Nucleus accumbens (tissue), 56 donors: ENCODE measurements at regions not wholly inside any gene's neighbourhood (a gene's known extent, or its start where the extent isn't known, plus 50 kb on each side); places are given as distances from the start of the nearest gene placed in this dataset.
"Not testable (repeated sequence)": the region's sequence is repeated elsewhere in the genome, so short reads cannot be mapped to it uniquely, and the experiment has no call there.

Experiments
- DNase-seq, 56 donors: peaks; one replicate each; lab custom pipeline; 2025; lab: John Stamatoyannopoulos, UW

- DNase-seq, result no peak
These were observed 121.9 kb downstream of the FGF18 start for GRCh38 chr5:171541341-171541776.

DNA sequence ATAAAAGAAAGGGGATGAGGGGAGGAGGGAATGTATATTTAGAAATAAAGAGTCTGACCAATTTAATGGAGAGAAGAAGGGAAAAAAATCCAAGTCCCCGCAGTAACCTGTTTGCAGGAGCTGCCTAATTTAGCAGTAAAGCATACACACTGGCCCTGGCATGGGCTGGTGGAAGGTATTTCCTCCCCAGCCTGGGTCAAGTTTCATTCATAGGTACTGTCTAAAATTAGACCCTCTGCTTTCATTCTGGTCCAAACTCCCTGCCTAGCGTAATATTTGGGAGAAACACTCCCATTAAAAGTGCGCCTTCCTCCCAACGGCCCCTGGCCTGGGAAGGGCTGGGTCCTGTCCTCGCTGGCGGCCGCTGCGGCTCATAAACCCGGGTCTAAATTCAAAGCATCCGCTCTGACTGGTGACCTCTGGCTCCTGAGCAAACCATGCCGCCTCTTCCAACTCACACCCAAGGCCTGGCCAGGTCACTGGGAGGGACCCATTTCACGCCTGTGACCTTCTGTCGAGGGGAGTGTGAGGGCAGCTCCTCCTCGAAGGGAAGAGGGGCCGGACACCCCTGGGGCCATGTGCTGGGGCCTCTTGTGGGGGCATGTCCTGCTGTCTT lies 123.2 kb downstream of the FGF18 start:
- no peak for DNase-seq

DNA sequence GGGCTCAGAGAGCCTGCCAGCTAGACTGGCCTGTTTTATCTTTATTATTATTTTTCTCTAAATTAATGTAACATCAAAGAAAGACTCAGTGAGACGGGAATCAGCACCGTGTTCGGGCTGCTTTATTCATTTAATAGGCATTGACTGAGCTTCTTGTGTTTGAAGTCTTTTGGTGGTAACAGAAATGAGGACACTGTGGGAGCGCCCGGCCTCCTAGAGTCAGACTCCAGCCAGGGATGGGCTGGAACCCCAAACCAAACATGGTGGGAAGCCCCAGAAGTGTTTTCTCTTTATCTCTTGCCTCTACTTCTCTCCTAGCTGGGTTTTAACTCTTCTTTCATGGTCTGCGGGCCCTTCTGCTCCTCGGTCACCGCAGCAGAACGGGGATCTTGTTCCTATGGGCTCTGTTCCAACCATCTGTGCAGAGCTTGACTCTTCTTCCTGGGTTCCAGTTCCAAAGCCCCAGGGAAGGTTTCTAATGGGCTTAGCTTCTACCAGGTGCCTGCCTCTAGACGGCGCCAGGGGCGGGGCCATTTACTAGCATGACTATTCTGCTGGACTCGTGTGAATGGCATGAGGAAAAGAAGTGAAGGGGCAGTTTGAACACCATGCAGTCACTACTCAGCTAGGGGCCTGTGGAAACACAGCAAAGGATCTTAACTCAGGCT lies 123.8 kb downstream of the FGF18 start:
- no peak for DNase-seq

DNA sequence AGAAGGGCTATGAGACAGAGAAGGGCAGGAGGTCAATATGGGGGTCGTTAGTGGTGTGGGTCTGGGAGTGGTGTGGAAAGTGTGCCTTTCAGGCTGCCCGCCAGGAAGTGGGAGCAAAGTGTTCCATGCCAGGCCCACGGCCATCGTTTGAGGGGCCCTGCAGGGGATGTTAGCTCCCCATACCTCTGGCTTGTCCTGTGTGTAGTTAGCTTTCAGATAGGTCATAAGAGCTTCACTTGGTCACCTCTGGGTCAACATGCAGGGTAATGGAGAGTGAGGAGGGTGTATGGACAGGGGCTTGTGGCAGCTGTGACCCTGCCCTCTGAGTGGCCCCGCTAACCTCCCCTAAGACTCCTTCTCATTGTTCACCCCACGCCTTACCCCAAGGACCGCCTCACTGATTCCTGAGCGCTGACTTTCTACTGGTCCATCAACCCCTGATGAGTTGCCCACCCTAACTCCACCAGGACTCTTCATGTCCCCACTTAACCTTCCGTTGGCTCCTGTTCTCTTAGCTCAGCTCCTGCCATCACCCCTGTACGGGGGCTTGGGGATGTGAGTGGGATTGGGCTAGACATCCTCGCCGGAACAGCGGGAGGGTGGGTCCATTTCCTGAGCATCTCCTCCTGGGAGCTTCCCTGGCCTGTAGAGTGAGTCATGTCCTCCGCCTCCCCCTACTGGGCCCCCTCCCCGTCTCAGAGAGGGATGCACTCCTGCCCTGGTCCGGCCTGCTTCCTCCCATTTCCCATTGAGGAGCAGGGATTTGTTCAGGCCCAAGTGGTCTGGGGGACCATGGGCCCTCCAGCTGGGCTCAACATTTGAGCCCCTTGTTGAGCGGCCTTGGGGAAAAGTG lies 125.7 kb downstream of the FGF18 start:
- no peak for DNase-seq

DNA sequence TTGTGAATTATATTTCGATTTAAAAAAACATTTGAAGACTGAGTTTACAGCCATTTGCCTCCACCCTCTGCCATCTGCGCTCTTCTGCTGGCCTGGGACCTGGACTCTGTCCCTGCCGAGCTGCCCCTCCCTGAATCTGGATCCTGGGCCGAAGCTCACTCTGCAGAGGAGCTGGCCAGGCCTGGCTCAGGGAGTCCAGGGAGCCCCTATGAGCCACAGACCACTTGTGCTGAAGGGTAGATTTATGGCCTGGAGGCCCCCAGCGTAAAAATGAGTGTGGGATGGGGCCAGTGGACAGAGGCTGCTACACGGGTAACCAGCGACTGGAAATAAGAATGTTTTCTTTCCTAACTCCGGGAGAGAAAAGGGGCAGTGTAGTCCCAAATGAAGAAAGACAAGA lies 129.8 kb downstream of the FGF18 start:
- DNase-seq, result no peak

DNA sequence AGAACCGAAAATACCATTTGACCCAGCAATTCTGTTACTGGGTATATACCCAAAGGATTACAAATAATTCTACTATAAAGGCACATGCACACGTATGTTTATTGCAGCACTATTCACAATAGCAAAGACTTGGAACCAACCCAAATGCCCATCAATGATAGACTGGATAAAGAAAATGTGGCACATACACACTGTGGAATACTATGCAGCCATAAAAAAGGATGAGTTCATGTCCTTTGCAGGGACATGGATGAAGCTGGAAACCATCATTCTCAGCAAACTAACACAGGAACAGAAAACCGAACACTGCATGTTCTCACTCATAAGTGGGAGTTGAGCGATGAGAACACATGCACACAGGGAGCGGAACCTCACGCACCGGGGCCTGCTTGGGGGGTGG lies 134.4 kb downstream of the FGF18 start:
- not testable (repeated sequence) for DNase-seq

DNA sequence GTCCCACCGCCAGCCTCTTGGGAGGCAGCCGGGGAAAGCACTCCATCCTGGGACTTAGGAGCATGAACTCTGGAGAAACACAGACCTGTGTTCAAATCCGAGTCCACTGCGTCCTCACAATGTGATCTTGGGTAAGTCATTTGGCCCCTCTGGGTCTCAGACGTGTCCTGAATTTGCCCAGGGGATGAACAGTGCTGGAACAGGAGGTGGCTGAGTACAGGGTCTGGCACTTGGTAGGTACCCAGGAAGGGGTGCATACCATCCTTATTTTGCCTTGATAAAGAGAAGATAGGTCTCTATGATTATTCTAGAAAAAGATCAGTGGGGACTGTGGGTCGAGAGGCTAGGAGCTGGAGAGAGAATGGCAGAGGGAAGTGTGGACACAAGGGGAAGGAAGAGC lies 135.7 kb downstream of the FGF18 start:
- no peak for DNase-seq

- DNase-seq, result no peak
These were observed 143.4 kb downstream of the FGF18 start for GRCh38 chr5:171562822-171563221.

- no peak for DNase-seq
These were observed 148.9 kb downstream of the FGF18 start for GRCh38 chr5:171568389-171568788.

DNA sequence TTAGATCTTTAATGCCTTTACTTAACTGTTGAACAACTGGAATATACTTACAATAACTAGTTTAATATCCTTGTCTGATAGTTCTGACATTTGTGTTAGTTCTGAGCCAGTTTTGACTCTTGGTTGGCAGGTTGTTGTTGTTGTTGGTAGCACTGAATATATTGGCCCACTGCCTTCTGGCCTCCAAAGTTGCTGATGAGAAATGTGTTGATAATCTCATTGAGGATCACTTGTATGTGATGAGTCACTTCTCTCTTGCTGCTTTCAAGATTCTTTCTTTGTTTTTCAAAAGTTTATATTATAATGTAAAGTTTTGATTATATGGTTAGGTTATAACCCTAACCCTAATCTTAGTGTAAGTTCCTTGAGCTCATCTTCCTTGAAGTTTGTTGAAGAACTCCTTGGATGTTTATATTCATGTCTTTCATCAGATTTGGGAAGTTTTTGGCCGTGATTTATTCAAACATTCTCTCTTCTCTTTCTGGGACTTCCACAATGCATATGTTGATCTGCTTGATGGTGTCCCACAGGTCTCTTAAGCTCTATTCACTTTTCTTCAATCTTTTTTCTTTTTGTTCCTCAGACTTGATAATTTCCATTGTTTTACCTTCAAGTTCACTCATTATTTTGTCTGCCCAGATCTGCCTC lies 149.7 kb downstream of the FGF18 start:
- no peak for DNase-seq

DNA sequence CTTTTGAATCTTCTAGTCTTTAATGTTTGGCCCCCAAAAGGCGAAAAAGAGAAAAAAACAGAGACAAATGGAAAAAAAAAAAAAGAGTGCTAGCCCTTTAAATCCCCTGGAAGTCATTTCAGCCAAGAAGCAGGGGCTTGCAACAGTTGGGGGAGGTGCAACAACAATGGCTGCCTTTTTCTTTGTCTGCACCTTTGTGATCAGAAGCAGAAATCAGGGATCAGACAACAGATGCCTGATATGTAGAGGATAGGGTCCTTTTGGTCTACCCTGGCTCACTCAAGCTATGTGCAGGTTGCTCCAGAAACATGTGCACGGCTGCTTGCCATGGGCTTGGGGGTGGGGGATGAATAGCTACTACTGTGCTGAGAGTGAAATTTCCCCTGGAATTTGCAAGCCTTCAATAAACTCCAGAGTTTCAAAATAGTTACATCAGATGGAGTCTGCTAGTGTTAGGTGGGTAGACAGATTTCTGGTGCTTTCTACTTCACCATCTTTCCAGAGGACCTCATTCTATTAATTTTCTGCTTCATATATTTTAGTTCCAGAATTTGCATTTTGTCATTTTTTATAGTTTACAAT lies 150.9 kb downstream of the FGF18 start:
- DNase-seq, result no peak

DNA sequence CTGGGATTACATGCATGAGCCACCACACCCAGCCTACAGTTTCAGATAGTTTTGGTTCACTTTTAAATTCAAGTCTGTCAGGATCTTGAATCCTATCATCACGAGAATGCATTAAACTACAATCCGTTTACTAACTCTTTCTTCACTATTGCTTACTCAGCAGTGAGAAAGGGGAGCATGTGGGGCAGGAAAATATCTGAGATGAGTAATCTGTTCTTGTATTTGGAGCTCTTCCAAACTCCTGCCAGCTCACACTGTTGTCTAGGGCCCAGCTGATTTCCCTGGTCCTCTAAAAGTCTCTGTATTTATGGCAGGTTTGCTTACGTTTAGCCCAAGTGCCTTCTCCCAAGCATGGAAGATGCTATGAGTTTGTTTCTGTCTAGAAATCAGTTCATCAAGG lies 152.2 kb downstream of the FGF18 start:
- DNase-seq, result no peak

GRCh38 chr5:171573021-171573420 lies 153.6 kb downstream of the FGF18 start:
- no peak for DNase-seq

- DNase-seq, result no peak
These were observed 154.2 kb downstream of the FGF18 start for GRCh38 chr5:171573451-171574225.

DNA sequence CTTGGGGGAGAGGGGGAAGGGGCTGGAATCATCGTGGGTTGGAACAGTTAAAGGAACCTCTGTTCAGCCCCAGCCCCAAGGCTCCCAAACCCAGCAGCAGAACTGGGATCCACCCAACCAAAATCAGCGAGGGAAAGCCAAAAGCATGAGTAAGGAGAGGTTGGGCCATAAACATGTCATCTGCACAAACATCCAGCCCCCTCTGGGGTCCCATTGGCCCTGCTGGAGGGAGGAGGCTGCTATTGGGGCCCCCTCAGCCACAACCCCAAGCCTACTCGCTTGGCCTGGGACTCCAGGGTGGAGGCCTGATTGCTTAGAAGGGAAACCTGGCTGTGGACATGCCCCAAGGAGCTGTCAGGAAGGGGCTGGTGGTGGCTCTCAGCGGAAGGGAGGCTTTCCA lies 154.9 kb downstream of the FGF18 start:
- DNase-seq, result no peak

- no peak for DNase-seq
These were observed 155.9 kb downstream of the FGF18 start for GRCh38 chr5:171575386-171575785.

DNA sequence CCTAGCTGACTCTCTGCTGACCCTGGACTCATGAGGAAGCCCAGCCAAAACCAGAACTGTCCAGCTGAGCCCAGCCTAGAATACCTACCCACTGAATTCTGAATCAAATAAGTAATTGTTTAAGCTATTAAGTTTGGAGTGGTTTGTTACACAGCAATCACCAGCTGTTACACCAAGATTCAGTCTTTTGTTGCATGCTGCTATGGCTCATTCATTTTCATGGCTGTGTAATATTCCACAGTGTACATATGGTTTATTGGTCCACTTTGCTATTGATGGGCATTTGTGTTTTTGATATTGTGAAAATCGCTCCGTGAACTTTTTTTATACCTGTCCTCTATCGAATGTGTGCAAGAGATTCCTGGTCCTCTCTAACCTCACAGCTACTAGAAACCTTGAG lies 156.4 kb downstream of the FGF18 start:
- DNase-seq, result no peak

DNA sequence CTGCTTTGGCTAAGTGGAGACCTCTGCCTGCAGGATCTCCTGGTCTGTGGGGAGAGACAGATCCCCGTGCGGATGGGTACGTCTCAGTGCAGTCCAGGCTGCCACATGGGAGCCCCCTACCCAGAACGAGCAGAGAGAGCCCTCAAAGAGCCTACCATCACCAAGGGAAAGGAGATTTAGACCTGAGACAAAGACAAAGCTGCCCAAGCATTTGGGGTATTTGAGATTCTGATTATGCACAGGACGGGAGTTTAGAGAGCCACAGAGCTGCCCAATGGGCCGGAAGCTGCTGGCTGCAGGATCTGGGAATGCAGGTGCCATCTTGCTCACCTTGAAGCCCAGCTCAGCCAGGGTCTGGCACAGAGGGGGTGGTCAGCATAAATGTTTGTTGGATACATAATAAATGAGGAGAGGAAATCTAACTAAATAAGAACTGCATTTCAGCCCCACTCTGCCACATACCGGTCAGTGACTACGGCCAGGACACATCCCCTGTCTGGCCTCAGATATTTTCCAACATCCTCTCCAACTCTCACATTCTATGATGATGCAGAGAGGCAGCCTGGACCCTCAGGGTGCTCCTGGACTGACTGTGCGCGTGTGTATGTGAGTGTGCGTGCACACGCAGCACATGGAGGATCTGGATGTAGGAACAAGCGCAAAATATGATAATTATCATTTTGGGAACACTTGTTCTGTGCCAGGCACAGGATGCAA lies 157.8 kb downstream of the FGF18 start:
- no peak for DNase-seq
